ENCODE measurements at regions not wholly inside any gene's neighbourhood (a gene's known extent, or its start where the extent isn't known, plus 50 kb on each side); places are given as distances from the start of the nearest gene placed in this dataset.
"Not testable (repeated sequence)": the region's sequence is repeated elsewhere in the genome, so short reads cannot be mapped to it uniquely, and the experiment has no call there.

- TF ChIP-seq EZH2 (IDR thresholded peaks at IDR 0.05; ENCODE audit: borderline replicate concordance, control insufficient read depth, low read depth, low read length); EGR1 (IDR thresholded peaks at IDR 0.05; ENCODE audit: borderline replicate concordance in 1 of 2, low read depth in 2 of 2, low read length in 2 of 2); SP1 (IDR thresholded peaks at IDR 0.05; ENCODE audit: low read depth, low read length); SMC3 (IDR thresholded peaks at IDR 0.05; ENCODE audit: borderline replicate concordance, low read length); NFYA (IDR thresholded peaks at IDR 0.05; ENCODE audit: borderline replicate concordance, low read depth, low read length); FOS (IDR thresholded peaks at IDR 0.05; ENCODE audit: borderline replicate concordance, extremely low read depth, insufficient read length); POLR2A (IDR thresholded peaks at IDR 0.05; ENCODE audit: low read depth, low read length); MEF2A (IDR thresholded peaks at IDR 0.05; ENCODE audit: insufficient read depth, low read depth, low read length); FOXM1 (IDR thresholded peaks at IDR 0.05; ENCODE audit: low read depth, low read length): not testable (repeated sequence)
- TF ChIP-seq, protein P1, sequence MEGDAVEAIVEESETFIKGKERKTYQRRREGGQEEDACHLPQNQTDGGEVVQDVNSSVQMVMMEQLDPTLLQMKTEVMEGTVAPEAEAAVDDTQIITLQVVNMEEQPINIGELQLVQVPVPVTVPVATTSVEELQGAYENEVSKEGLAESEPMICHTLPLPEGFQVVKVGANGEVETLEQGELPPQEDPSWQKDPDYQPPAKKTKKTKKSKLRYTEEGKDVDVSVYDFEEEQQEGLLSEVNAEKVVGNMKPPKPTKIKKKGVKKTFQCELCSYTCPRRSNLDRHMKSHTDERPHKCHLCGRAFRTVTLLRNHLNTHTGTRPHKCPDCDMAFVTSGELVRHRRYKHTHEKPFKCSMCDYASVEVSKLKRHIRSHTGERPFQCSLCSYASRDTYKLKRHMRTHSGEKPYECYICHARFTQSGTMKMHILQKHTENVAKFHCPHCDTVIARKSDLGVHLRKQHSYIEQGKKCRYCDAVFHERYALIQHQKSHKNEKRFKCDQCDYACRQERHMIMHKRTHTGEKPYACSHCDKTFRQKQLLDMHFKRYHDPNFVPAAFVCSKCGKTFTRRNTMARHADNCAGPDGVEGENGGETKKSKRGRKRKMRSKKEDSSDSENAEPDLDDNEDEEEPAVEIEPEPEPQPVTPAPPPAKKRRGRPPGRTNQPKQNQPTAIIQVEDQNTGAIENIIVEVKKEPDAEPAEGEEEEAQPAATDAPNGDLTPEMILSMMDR (IDR thresholded peaks at IDR 0.05 in 2 of 3, conservative IDR thresholded peaks at IDR 0.05 in 1 of 3; ENCODE audit: control insufficient read depth in 2 of 3, extremely low read depth in 1 of 3, insufficient read depth in 1 of 3, low read depth in 3 of 3, low read length in 3 of 3) = not testable (repeated sequence)
- TF ChIP-seq, protein P2, sequence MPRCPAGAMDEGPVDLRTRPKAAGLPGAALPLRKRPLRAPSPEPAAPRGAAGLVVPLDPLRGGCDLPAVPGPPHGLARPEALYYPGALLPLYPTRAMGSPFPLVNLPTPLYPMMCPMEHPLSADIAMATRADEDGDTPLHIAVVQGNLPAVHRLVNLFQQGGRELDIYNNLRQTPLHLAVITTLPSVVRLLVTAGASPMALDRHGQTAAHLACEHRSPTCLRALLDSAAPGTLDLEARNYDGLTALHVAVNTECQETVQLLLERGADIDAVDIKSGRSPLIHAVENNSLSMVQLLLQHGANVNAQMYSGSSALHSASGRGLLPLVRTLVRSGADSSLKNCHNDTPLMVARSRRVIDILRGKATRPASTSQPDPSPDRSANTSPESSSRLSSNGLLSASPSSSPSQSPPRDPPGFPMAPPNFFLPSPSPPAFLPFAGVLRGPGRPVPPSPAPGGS (IDR thresholded peaks at IDR 0.05; ENCODE audit: borderline replicate concordance, insufficient read depth, low read depth, low read length, poor library complexity, severe bottlenecking) = not testable (repeated sequence)
- TF ChIP-seq, protein P3, sequence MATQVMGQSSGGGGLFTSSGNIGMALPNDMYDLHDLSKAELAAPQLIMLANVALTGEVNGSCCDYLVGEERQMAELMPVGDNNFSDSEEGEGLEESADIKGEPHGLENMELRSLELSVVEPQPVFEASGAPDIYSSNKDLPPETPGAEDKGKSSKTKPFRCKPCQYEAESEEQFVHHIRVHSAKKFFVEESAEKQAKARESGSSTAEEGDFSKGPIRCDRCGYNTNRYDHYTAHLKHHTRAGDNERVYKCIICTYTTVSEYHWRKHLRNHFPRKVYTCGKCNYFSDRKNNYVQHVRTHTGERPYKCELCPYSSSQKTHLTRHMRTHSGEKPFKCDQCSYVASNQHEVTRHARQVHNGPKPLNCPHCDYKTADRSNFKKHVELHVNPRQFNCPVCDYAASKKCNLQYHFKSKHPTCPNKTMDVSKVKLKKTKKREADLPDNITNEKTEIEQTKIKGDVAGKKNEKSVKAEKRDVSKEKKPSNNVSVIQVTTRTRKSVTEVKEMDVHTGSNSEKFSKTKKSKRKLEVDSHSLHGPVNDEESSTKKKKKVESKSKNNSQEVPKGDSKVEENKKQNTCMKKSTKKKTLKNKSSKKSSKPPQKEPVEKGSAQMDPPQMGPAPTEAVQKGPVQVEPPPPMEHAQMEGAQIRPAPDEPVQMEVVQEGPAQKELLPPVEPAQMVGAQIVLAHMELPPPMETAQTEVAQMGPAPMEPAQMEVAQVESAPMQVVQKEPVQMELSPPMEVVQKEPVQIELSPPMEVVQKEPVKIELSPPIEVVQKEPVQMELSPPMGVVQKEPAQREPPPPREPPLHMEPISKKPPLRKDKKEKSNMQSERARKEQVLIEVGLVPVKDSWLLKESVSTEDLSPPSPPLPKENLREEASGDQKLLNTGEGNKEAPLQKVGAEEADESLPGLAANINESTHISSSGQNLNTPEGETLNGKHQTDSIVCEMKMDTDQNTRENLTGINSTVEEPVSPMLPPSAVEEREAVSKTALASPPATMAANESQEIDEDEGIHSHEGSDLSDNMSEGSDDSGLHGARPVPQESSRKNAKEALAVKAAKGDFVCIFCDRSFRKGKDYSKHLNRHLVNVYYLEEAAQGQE (IDR thresholded peaks at IDR 0.05; ENCODE audit: low read depth, low read length) = not testable (repeated sequence)
- TF ChIP-seq, protein P4, sequence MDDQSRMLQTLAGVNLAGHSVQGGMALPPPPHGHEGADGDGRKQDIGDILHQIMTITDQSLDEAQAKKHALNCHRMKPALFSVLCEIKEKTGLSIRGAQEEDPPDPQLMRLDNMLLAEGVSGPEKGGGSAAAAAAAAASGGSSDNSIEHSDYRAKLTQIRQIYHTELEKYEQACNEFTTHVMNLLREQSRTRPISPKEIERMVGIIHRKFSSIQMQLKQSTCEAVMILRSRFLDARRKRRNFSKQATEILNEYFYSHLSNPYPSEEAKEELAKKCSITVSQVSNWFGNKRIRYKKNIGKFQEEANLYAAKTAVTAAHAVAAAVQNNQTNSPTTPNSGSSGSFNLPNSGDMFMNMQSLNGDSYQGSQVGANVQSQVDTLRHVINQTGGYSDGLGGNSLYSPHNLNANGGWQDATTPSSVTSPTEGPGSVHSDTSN (IDR thresholded peaks at IDR 0.05; ENCODE audit: insufficient replicate concordance, low read depth, low read length) = not testable (repeated sequence)
These were observed 442.4 kb downstream of the PRIM2 start for GRCh38 chr6:57759850-57760249.
